ENCODE measurements at regions not wholly inside any gene's neighbourhood (a gene's known extent, or its start where the extent isn't known, plus 50 kb on each side); places are given as distances from the start of the nearest gene placed in this dataset.
A peak's percentile ranks its signal among the peaks of the same experiment; 100 is the strongest.
"Not testable (repeated sequence)": the region's sequence is repeated elsewhere in the genome, so short reads cannot be mapped to it uniquely, and the experiment has no call there.

GRCh38 chr7:20083781-20084180 lies 133.4 kb downstream of the MACC1 start:
- Mint-ChIP-seq H3K4me1 (ENCODE audit: low read depth) (no peaks in the 10 kb centered on the region), H3K27ac (no peak overlapping the region), H3K4me3 (no peak overlapping the region), H3K9me3 (no peaks in the 10 kb centered on the region), H3K36me3 (ENCODE audit: low read depth) (no peaks in the 10 kb centered on the region), H3K27me3 (ENCODE audit: low read depth) (no peaks in the 10 kb centered on the region)
- DNase-seq (ENCODE audit: low spot score), result no peak

- no peak overlapping the region for H3K27ac Mint-ChIP-seq
These were observed 138.1 kb downstream of the MACC1 start for GRCh38 chr7:20079080-20079479.

GRCh38 chr7:20076835-20077234 lies 140.3 kb downstream of the MACC1 start:
- Mint-ChIP-seq H3K4me3 (no peak overlapping the region), H3K36me3 (ENCODE audit: low read depth) (no peaks in the 10 kb centered on the region), H3K4me1 (ENCODE audit: low read depth) (no peaks in the 10 kb centered on the region), H3K27me3 (ENCODE audit: low read depth) (no peaks in the 10 kb centered on the region), H3K27ac (no peak overlapping the region), H3K9me3 (no peaks in the 10 kb centered on the region)
- DNase-seq (ENCODE audit: low spot score), result no peak

More at GRCh38 chr7:20079080-20079479, 138.1 kb downstream of the MACC1 start:
- H3K9me3 Mint-ChIP-seq, result no peaks in the 10 kb centered on the region
- H3K36me3 Mint-ChIP-seq (ENCODE audit: low read depth), result no peaks in the 10 kb centered on the region
- H3K27me3 Mint-ChIP-seq (ENCODE audit: low read depth), result no peaks in the 10 kb centered on the region
- no peak overlapping the region for H3K4me3 Mint-ChIP-seq
- no peak for DNase-seq (ENCODE audit: low spot score)
- no peaks in the 10 kb centered on the region for H3K4me1 Mint-ChIP-seq (ENCODE audit: low read depth)

GRCh38 chr7:20075992-20076820 lies 141.0 kb downstream of the MACC1 start:
- H3K27me3 Mint-ChIP-seq (ENCODE audit: low read depth), result no peaks in the 10 kb centered on the region
- DNase-seq (ENCODE audit: low spot score), result no peak
- H3K9me3 Mint-ChIP-seq, result no peaks in the 10 kb centered on the region
- no peak overlapping the region for H3K27ac Mint-ChIP-seq
- H3K4me1 Mint-ChIP-seq (ENCODE audit: low read depth), result no peaks in the 10 kb centered on the region
- no peak overlapping the region for H3K4me3 Mint-ChIP-seq
- no peaks in the 10 kb centered on the region for H3K36me3 Mint-ChIP-seq (ENCODE audit: low read depth)

- DNase-seq (ENCODE audit: low spot score), result no peak
- H3K27me3 Mint-ChIP-seq (ENCODE audit: low read depth), result no peaks in the 10 kb centered on the region
- H3K27ac Mint-ChIP-seq, result no peak overlapping the region
- H3K4me3 Mint-ChIP-seq, result no peak overlapping the region
- H3K9me3 Mint-ChIP-seq, result no peaks in the 10 kb centered on the region
- no peaks in the 10 kb centered on the region for H3K36me3 Mint-ChIP-seq (ENCODE audit: low read depth)
- H3K4me1 Mint-ChIP-seq (ENCODE audit: low read depth), result no peaks in the 10 kb centered on the region
These were observed 141.7 kb downstream of the MACC1 start for GRCh38 chr7:20075440-20075839.

GRCh38 chr7:20068004-20068403 lies 149.2 kb downstream of the MACC1 start:
- not testable (repeated sequence) for H3K4me1 Mint-ChIP-seq (ENCODE audit: low read depth); H3K36me3 Mint-ChIP-seq (ENCODE audit: low read depth); H3K9me3 Mint-ChIP-seq; H3K27ac Mint-ChIP-seq; H3K4me3 Mint-ChIP-seq; H3K27me3 Mint-ChIP-seq (ENCODE audit: low read depth); DNase-seq (ENCODE audit: low spot score)

GRCh38 chr7:20064974-20065862 lies 152.0 kb downstream of the MACC1 start:
- Mint-ChIP-seq H3K27me3 (ENCODE audit: low read depth) (no peaks in the 10 kb centered on the region), H3K4me1 (ENCODE audit: low read depth) (peaks cover 7% of the 10 kb centered on the region), H3K9me3 (peaks cover 7% of the 10 kb centered on the region), H3K36me3 (ENCODE audit: low read depth) (no peaks in the 10 kb centered on the region), H3K27ac (no peak overlapping the region), H3K4me3 (peak overlapping the region; percentile 3)
- no peak for DNase-seq (ENCODE audit: low spot score)

GRCh38 chr7:20064181-20064970 lies 152.8 kb downstream of the MACC1 start:
- Mint-ChIP-seq H3K4me3 (no peak overlapping the region), H3K27ac (no peak overlapping the region), H3K27me3 (ENCODE audit: low read depth) (no peaks in the 10 kb centered on the region), H3K9me3 (peaks cover 7% of the 10 kb centered on the region), H3K4me1 (ENCODE audit: low read depth) (peaks cover 7% of the 10 kb centered on the region), H3K36me3 (ENCODE audit: low read depth) (no peaks in the 10 kb centered on the region)
- no peak for DNase-seq (ENCODE audit: low spot score)

GRCh38 chr7:20063644-20064043 lies 153.5 kb downstream of the MACC1 start:
- H3K27me3 Mint-ChIP-seq (ENCODE audit: low read depth), result no peaks in the 10 kb centered on the region
- no peak for DNase-seq (ENCODE audit: low spot score)
- no peak overlapping the region for H3K4me3 Mint-ChIP-seq
- no peaks in the 10 kb centered on the region for H3K36me3 Mint-ChIP-seq (ENCODE audit: low read depth)
- H3K9me3 Mint-ChIP-seq, result peaks cover 7% of the 10 kb centered on the region
- no peak overlapping the region for H3K27ac Mint-ChIP-seq
- peaks cover 7% of the 10 kb centered on the region for H3K4me1 Mint-ChIP-seq (ENCODE audit: low read depth)

GRCh38 chr7:20062932-20063331 lies 154.3 kb downstream of the MACC1 start:
- Mint-ChIP-seq H3K4me3 (no peak overlapping the region), H3K36me3 (ENCODE audit: low read depth) (no peaks in the 10 kb centered on the region), H3K4me1 (ENCODE audit: low read depth) (peaks cover 7% of the 10 kb centered on the region), H3K9me3 (peaks cover 7% of the 10 kb centered on the region), H3K27me3 (ENCODE audit: low read depth) (no peaks in the 10 kb centered on the region), H3K27ac (no peak overlapping the region)
- no peak for DNase-seq (ENCODE audit: low spot score)

GRCh38 chr7:20053334-20054104 lies 163.7 kb downstream of the MACC1 start:
- no peaks in the 10 kb centered on the region for H3K27me3 Mint-ChIP-seq (ENCODE audit: low read depth)
- H3K27ac Mint-ChIP-seq, result no peak overlapping the region
- no peaks in the 10 kb centered on the region for H3K9me3 Mint-ChIP-seq
- no peaks in the 10 kb centered on the region for H3K4me1 Mint-ChIP-seq (ENCODE audit: low read depth)
- DNase-seq (ENCODE audit: low spot score), result no peak
- H3K36me3 Mint-ChIP-seq (ENCODE audit: low read depth), result no peaks in the 10 kb centered on the region
- H3K4me3 Mint-ChIP-seq, result no peak overlapping the region

- no peak for DNase-seq (ENCODE audit: low spot score)
- no peaks in the 10 kb centered on the region for H3K36me3 Mint-ChIP-seq (ENCODE audit: low read depth)
- no peaks in the 10 kb centered on the region for H3K9me3 Mint-ChIP-seq
- H3K4me1 Mint-ChIP-seq (ENCODE audit: low read depth), result no peaks in the 10 kb centered on the region
- no peak overlapping the region for H3K4me3 Mint-ChIP-seq
- H3K27me3 Mint-ChIP-seq (ENCODE audit: low read depth), result no peaks in the 10 kb centered on the region
- H3K27ac Mint-ChIP-seq, result no peak overlapping the region
These were observed 166.8 kb downstream of the MACC1 start for GRCh38 chr7:20050241-20050966.

GRCh38 chr7:20038676-20039075 lies 178.5 kb downstream of the MACC1 start:
- Mint-ChIP-seq H3K27ac (no peak overlapping the region), H3K27me3 (ENCODE audit: low read depth) (no peaks in the 10 kb centered on the region), H3K9me3 (no peaks in the 10 kb centered on the region), H3K4me1 (ENCODE audit: low read depth) (no peaks in the 10 kb centered on the region), H3K36me3 (ENCODE audit: low read depth) (no peaks in the 10 kb centered on the region), H3K4me3 (no peak overlapping the region)
- DNase-seq (ENCODE audit: low spot score), result no peak

Data from T-helper 2 cell treated with Interferon-gamma antibody and Interleukin-4, amounts not matched to agents 5 μg/mL and 100 μg/mL, for 36 hours (primary cell).